Activated B cell treated with CpG ODN at 0.5 μM for 24 hours (primary cell): ENCODE measurements at regions not wholly inside any gene's neighbourhood (a gene's known extent, or its start where the extent isn't known, plus 50 kb on each side); places are given as distances from the start of the nearest gene placed in this dataset.

Experiments used
- ATAC-seq: fragments of 200-7000 bp; cut with Tn5 transposase; one replicate; pipeline ENCODE4 v1.10.0; 2021; ENCODE audit warnings: low read depth, mild to moderate bottlenecking, moderate library complexity
- CTCF ChIA-PET: fragments of 350-600 bp; sonication (Branson Sonifier 250); formaldehyde crosslinking; loops from one replicate; lab custom pipeline; 2021; ENCODE audit warnings: antibody characterized with exemption; lab: Charles Lee
- POLR2A ChIA-PET: fragments of 350-600 bp; sonication (Branson Sonifier 250); formaldehyde crosslinking; loops from one replicate; lab custom pipeline; 2021; ENCODE audit warnings: antibody characterized with exemption; lab: Charles Lee
- DNase-seq: peaks from one replicate; pipeline ENCODE4 v3.0.0; 2022
- H3K27ac Mint-ChIP-seq: one replicate; pipeline ENCODE4 v1.8.0; 2020; ENCODE audit warnings: mixed read lengths
- H3K27me3 Mint-ChIP-seq: one replicate; pipeline ENCODE4 v1.8.0; 2021; ENCODE audit warnings: mixed read lengths
- H3K36me3 Mint-ChIP-seq: one replicate; pipeline ENCODE4 v1.8.0; 2021; ENCODE audit warnings: low read depth, mixed read lengths
- H3K4me1 Mint-ChIP-seq: one replicate; pipeline ENCODE4 v1.8.0; 2021; ENCODE audit warnings: mixed read lengths
- H3K4me3 Mint-ChIP-seq: one replicate; pipeline ENCODE4 v1.8.0; 2020; ENCODE audit warnings: mild to moderate bottlenecking, mixed read lengths
- H3K9me3 Mint-ChIP-seq: one replicate; pipeline ENCODE4 v1.8.0; 2020; ENCODE audit warnings: mixed read lengths
- intact Hi-C: fragments of 100-400 bp; cut with micrococcal nuclease; formaldehyde crosslinking; loops from one replicate; pipeline ENCODE4 v1.15.1; 2024
- TF ChIP-seq, protein P1 (sequence below): fragments of 200-600 bp; IDR thresholded peaks from one replicate; pipeline ENCODE4 v1.8.0; 2022; ENCODE audit warnings: antibody characterized with exemption, mild to moderate bottlenecking

DNA sequence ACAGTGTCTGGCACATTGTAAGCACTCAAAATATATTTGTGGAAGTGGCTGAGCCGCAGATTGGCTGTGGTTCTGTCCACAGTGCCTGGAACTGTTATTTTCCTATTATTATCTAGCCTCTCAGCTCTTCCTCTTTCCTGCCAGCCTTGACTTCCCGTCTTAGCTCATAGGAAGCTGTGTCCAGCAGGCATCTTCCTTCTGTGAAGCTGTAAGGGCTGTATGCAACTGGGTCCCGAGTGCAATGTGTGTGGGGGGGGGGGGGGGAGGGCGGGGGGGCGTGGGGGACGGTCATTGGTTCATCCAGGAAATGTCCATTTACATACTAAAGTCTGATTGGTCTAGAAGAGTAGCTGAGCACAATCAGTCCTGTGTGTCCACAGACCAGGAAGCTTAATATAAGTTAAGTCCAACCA, 210.7 kb downstream of the PDGFRA start:
- DNase-seq = no peak
- intact Hi-C loops = loop anchor here (2.0 kb wide), 1 partner anchor 117 kb away; no protein-coding TSS in a partner anchor
- ChIA-PET POLR2A (interaction anchor here (0.6 kb wide), 1 partner anchor 126 kb away, joined by 4 read pairs; no protein-coding TSS in a partner anchor), CTCF (interaction anchor here (1.0 kb wide), 1 partner anchor 115 kb away, joined by 3 read pairs; no protein-coding TSS in a partner anchor)
- ATAC-seq = peak; percentile 47
- Mint-ChIP-seq H3K4me1 (no peaks in the 10 kb centered on the region), H3K27ac (no peak overlapping the region), H3K36me3 (no peaks in the 10 kb centered on the region), H3K9me3 (no peaks in the 10 kb centered on the region), H3K27me3 (peaks cover 5% of the 10 kb centered on the region), H3K4me3 (no peak overlapping the region)
- TF ChIP-seq, protein P1, sequence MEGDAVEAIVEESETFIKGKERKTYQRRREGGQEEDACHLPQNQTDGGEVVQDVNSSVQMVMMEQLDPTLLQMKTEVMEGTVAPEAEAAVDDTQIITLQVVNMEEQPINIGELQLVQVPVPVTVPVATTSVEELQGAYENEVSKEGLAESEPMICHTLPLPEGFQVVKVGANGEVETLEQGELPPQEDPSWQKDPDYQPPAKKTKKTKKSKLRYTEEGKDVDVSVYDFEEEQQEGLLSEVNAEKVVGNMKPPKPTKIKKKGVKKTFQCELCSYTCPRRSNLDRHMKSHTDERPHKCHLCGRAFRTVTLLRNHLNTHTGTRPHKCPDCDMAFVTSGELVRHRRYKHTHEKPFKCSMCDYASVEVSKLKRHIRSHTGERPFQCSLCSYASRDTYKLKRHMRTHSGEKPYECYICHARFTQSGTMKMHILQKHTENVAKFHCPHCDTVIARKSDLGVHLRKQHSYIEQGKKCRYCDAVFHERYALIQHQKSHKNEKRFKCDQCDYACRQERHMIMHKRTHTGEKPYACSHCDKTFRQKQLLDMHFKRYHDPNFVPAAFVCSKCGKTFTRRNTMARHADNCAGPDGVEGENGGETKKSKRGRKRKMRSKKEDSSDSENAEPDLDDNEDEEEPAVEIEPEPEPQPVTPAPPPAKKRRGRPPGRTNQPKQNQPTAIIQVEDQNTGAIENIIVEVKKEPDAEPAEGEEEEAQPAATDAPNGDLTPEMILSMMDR = no peak

DNA sequence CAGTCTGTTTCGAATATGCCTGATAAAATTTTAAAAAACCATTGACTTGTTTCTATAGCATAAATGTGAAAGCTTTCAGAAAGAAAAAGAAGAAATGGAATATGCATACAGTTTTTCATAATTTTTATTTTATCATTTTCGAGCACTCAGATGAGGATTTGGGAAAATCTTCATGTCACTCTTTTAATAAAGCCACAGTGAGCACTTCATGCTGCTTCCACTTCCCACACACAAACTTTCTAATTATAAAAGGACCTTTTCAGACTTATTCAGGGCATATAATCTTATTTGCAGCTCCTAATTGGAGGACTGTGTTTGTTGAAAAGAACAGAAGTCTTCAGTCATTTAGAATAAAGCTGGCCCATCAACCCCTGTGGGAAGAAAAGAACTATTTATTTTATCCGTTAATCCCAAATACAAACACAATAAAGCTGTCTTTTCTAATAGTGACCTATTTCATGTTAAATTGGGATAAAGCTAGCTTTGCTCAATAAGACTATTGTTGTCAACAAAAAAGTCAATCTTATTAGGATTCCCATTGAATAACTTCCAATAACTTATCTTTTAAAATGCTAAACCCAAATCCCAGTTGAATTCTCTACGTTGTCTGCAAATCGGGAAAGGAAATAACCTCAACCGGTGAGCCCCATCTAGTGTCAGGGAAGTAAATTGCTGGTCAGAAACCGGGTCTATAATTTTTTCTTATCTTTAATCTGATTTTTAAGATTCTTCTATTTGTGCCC, 211.5 kb downstream of the PDGFRA start:
- Mint-ChIP-seq H3K27me3 (peaks cover 7% of the 10 kb centered on the region), H3K36me3 (no peaks in the 10 kb centered on the region), H3K4me3 (no peak overlapping the region), H3K27ac (no peak overlapping the region), H3K9me3 (no peaks in the 10 kb centered on the region), H3K4me1 (no peaks in the 10 kb centered on the region)
- ATAC-seq (no peak), DNase-seq (no peak)
- ChIA-PET POLR2A (interaction anchor here (0.6 kb wide), 1 partner anchor 127 kb away, joined by 4 read pairs; no protein-coding TSS in a partner anchor), CTCF (interaction anchor here (1.0 kb wide), 1 partner anchor 116 kb away, joined by 3 read pairs; no protein-coding TSS in a partner anchor)
- TF ChIP-seq, protein P1 = no peak
- intact Hi-C loops = loop anchor here (2.0 kb wide), 1 partner anchor 118 kb away; no protein-coding TSS in a partner anchor

DNA sequence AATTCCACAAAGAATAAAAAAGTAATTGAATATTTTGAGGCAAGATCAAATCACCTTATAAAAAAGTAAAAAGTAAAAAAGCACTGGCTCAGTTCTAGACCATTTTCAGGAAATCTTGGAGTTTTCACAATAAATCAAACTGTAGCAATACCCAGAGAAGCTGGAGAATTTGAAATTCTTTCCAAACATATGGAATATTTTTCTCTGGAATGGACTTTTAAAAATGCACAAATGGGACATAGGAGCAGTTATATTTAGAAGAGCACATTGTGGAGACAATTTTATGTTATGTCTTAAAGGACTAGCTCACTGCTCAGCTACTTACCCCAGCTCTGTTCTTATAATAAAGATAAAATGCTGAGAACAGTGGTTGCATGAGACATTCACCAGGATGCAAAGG, 211.9 kb upstream of the KIT start:
- Mint-ChIP-seq H3K9me3 (peaks cover 14% of the 10 kb centered on the region), H3K36me3 (no peaks in the 10 kb centered on the region), H3K27ac (no peak overlapping the region), H3K27me3 (peaks cover 7% of the 10 kb centered on the region), H3K4me3 (no peak overlapping the region), H3K4me1 (no peaks in the 10 kb centered on the region)
- DNase-seq = no peak
- intact Hi-C loops = no loop called here
- TF ChIP-seq, protein P1 = no peak
- ChIA-PET POLR2A (no interaction called here), CTCF (no interaction called here)
- ATAC-seq = no peak

DNA sequence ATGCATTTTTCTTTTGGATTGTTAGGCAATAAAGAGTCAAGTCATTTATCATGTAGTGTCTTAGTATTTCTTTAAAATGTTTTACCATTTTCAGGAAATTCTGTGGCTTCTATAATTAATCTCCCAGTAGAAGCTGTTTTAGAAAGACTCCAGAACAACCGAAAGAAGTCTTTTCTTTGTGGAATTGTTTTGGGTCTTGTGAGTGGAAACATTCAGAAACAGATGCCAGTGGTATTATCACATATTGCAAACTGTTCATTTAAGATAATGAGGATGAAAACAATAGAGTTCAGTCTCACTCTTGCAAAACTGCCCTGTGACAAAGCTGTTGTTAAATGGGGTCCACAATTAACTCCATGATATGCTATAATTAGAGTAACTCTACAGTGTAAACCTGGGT, 211.2 kb upstream of the KIT start:
- Mint-ChIP-seq H3K4me3 (no peak overlapping the region), H3K36me3 (no peaks in the 10 kb centered on the region), H3K27ac (no peak overlapping the region), H3K27me3 (peaks cover 7% of the 10 kb centered on the region), H3K9me3 (peaks cover 14% of the 10 kb centered on the region), H3K4me1 (no peaks in the 10 kb centered on the region)
- CTCF ChIA-PET = no interaction called here
- TF ChIP-seq, protein P1 = no peak
- POLR2A ChIA-PET = no interaction called here
- intact Hi-C loops = no loop called here
- ATAC-seq (no peak), DNase-seq (no peak)

DNA sequence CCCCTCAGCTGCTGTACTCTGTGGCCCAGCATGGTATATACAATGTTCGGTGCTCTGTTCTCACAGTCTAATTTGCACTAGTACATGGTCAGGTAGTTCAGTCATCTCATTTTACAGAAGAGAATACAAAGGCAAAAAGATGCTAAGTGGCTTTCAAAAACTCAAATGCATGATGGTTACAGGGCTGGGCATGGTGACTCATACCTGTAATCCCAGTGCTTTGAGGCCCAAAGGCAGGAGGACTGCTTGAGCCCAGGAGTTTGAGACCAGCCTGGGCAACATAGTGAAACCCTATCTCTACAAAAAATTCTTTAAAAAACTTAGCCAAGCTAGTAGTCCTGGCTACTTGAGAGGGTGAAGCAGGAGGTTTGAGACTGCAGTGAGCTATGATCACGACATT, 210.5 kb upstream of the KIT start:
- no peak for ATAC-seq
- no peak overlapping the region for H3K27ac Mint-ChIP-seq
- CTCF ChIA-PET = no interaction called here
- TF ChIP-seq, protein P1 = no peak
- no peaks in the 10 kb centered on the region for H3K4me1 Mint-ChIP-seq
- intact Hi-C loops = no loop called here
- peaks cover 10% of the 10 kb centered on the region for H3K27me3 Mint-ChIP-seq
- POLR2A ChIA-PET = no interaction called here
- H3K4me3 Mint-ChIP-seq = no peak overlapping the region
- peaks cover 14% of the 10 kb centered on the region for H3K9me3 Mint-ChIP-seq
- H3K36me3 Mint-ChIP-seq = no peaks in the 10 kb centered on the region
- DNase-seq = no peak
